GM18507 (cell line): ENCODE measurements at regions not wholly inside any gene's neighbourhood (a gene's known extent, or its start where the extent isn't known, plus 50 kb on each side); places are given as distances from the start of the nearest gene placed in this dataset.
"Not testable (repeated sequence)": the region's sequence is repeated elsewhere in the genome, so short reads cannot be mapped to it uniquely, and the experiment has no call there.

Source experiments
- DNase-seq: peaks from one replicate; pipeline ENCODE4 v3.0.0; 2011; ENCODE audit warnings: low read depth; ENCODE audit not compliant: insufficient read length; ENCODE audit errors: extremely low spot score
- FAIRE-seq: peaks from 2 replicates; lab custom pipeline; 2011; peaks lifted over from hg19 to GRCh38; lab: Jason Lieb, UNC

DNA sequence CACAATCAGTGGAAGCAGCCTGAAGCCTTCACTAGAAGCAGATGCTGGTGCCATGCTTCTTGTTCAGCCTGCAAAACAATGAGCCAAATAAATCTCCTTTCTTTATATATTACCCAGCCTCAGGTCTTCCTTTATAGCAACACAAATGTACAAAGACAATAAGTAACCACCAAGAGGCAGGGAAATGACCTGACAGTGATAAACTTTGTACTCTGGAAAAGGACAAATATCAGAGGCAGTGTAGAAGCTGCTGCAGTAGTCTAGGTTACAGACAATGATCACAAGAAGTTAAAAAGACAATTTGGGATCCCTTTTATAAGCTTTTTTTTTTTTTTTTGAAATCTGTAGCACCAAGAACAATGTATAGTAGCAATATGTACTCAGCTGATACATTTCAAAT is 760.3 kb downstream of the TTLL7 start:
- not testable (repeated sequence) for DNase-seq, FAIRE-seq

DNA sequence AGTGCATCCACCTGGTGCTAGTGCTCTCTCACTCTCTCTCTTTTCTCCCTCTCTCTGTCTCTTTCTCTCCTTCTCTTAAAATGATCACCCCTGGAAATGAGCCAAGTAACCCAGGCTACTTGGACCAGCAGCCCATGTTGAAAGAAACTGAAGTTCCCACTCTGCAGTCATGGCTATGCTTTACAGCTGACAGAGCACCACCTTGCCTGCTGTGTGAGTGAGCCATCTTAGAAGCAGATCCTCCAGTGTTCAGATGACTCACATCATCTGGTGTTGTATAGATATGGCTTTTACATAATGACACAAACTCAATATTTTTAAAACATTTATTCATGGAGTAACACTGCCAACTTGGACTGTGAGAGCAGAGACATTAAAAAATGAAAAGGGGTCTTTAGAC is 779.1 kb downstream of the TTLL7 start:
- not testable (repeated sequence) for FAIRE-seq, DNase-seq

- not testable (repeated sequence) for DNase-seq, FAIRE-seq
Measured at GRCh38 chr1:83218036-83218716, 780.8 kb downstream of the TTLL7 start.

DNA sequence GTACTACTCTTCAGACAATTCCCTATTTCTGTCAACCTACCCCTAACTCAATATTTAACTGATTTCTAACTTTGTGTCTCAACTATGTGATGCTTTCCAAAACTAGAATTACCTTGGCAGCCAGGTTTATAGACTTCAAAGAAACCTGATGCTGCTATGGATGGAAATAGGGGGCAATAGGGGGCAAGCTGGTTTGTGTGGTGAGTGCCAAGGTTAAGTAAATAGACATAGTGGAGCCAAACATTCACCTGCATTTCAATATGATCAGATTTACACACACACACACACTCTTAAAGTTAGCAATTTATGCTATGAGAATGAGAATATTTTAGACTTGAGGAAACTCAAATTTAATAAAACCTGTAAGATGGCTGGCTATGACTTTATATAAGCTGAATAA is 784.6 kb downstream of the TTLL7 start:
- not testable (repeated sequence) for DNase-seq, FAIRE-seq

- not testable (repeated sequence) for DNase-seq, FAIRE-seq
Measured at GRCh38 chr1:83213648-83214047, 785.3 kb downstream of the TTLL7 start.

DNA sequence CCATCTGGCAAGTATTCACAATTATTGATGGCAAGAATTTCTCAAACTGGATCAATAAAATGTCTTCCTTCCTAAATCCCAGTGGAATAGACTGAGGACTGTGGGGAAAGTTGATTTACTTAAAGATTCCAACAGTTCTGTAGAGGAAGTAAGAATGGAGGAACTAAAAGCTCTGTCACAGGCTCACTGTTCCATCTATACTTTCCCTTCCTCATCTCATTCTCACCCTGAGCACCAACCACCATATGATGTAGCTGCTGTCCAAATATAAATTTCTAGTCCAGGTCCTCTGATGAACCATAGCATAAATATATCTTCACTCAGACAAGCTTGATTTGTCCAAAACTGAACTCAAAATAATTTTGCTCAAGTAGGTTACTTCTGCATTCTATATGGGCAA is 786.9 kb downstream of the TTLL7 start:
- FAIRE-seq, result peak; percentile 5
- not testable (repeated sequence) for DNase-seq

GRCh38 chr1:83208540-83208939 is 790.4 kb downstream of the TTLL7 start:
- DNase-seq, FAIRE-seq: not testable (repeated sequence)

DNA sequence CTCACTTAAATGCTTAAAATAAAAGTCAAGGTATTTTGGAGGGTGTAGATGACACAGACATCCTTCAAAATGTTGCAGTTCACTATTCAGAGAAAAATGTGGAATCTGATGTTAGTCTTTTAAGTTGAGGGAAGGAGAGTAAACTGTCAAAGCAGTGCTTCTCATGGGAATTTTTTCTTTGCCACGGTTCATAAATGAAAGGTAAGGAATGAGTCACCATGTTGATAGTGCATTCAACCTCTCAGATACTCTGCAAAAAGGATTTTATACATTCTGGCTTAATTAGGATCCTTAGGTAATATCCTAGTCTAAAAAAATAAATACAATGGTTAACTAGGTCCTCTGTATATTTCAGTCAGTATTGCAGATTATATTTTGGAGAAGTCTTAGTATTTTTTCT is 804.3 kb downstream of the TTLL7 start:
- FAIRE-seq, result not testable (repeated sequence)

DNA sequence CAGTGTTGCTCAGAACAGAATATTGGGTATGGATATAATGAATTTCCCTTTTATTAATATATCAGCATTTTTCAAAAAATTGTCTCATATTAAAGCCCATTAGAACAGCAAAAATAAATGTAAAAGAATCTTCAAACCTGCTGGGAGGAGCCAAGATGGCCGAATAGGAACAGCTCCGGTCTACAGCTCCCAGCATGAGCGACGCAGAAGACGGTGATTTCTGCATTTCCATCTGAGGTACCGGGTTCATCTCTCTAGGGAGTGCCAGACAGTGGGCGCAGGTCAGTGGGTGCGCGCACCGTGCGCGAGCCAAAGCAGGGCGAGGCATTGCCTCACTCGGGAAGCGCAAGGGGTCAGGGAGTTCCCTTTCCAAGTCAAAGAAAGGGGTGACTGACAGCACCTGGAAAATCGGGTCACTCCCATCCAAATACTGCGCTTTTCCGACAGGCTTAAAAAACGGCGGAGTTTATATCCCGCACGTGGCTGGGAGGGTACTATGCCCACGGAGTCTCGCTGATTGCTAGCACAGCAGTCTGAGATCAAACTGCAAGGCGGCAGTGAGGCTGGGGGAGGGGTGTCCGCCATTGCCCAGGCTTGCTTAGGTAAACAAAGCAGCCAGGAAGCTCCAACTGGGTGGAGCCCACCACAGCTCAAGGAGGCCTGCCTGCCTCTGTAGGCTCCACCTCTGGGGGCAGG is 816.8 kb downstream of the TTLL7 start:
- DNase-seq, FAIRE-seq: not testable (repeated sequence)

More for the DNA sequence above, 804.3 kb downstream of the TTLL7 start:
- DNase-seq, result not testable (repeated sequence)

- DNase-seq, result not testable (repeated sequence)
Measured at GRCh38 chr1:83180621-83181020, 818.3 kb downstream of the TTLL7 start.

DNA sequence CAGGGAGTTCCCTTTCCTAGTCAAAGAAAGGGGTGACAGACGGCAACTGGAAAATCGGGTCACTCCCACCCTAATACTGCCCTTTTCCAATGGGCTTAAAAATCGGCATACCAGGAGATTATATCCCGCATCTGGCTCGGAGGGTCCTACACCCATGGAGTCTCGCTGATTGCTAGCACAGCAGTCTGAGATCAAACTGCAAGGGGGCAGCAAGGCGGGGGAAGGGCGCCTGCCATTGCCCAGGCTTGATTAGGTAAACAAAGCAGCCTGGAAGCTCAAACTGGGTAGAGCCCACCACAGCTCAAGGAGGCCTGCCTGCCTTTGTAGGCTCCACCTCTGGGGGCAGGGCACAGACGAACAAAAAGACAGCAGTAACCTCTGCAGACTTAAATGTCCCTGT is 831.3 kb downstream of the TTLL7 start:
- not testable (repeated sequence) for FAIRE-seq, DNase-seq

More at GRCh38 chr1:83180621-83181020, 818.3 kb downstream of the TTLL7 start:
- not testable (repeated sequence) for FAIRE-seq

DNA sequence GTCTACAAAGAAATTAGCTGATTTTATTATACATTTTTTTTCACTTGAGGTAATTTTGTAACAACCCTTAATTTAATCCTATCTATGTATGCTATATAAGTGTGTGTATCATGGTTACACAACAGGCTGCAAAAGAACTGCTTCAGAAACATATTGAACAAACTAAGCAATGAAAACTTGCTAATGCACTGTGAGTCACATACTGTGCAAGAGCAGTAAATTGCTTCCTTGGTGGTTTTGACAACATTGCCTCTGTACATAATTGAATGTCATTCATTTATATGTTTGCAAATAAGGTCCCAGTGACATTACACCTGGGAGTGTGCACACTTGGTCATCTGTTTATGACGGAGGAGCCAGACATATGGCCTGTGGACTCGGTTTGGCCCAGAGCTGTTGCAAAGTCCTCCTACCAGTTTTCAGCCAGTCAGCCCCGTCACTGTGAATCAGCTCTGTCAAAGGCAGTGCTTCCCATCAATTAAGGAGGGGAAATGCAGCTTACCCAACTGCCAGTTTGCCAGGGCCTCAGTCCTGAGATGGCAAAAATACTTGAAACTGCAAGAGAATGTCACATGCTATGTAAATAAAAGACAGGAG is 835.0 kb downstream of the TTLL7 start:
- not testable (repeated sequence) for FAIRE-seq, DNase-seq

- not testable (repeated sequence) for FAIRE-seq, DNase-seq
Measured at GRCh38 chr1:83158924-83159323, 840.0 kb downstream of the TTLL7 start.

- DNase-seq, FAIRE-seq: not testable (repeated sequence)
Measured at GRCh38 chr1:83154306-83154705, 844.6 kb downstream of the TTLL7 start.

DNA sequence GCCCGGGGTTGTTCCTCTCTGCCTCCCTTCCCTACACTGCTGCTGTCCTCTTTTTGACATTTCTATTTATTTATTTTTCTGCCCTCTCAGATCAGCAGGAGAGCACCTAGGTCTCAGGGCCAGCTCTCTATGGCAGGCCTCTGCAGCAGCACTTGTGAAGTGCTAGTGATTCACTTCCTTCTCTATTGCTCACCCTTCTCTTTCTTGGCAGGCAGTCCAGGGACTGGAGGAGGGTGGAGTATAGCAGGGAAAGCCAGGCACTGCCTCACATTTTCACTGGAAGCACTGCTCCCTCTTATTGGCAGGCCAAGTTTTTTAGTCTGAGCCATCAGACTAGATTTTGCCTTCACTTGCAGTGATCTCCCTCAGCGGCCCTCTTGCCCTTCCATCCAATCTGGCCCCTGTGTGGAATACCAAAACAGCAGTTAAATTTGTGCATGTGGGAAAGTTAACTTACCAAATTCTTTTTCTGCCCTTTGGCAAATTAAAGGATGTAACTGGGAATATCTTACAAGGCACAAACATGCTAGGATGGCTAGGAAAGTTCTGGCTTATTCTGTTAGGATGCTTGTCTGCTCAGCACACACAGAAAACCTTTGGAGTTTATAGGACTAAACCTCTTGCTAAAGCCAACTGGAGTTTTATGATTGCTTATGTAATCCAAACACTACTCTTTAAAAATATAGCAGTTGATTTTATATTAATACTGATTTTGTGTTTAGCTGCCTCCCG is 847.6 kb downstream of the TTLL7 start:
- not testable (repeated sequence) for FAIRE-seq, DNase-seq

DNA sequence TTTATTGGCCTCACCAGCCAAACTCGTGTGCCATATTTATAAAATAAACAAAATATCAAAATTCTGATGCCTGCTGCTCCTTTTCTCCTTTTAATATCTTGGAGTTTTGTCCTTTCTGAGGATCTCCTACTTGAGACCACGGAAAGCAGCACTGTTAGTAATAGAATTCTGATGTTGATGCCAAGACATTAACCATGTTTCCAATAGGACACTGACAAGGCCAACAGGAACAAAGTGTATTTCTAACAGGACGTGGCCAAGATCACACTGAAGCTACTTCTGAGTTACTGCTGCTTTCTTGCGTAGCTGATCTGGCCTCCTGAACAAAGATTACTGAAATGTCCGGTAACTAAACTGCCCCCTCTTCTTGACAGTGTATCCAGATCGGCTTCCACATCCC is 848.5 kb downstream of the TTLL7 start:
- not testable (repeated sequence) for FAIRE-seq, DNase-seq

DNA sequence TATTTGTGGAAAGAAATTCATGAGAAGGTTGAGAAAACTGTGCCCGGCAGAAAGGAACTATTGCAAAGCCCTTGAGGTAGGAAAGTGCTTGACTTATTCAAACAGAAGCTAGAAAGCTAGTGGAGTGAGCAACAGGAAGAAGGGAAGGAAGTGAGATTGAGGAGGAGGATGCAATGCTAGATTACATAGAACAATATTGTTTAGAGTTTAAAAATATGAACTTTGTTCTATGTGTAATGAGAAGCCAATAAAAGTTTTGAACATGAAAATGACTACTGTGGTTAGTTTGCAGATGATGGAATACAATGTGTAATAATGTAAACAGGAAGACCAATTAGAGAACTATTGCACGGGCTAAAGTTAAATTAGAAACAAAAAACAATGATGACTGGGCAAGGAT is 853.1 kb downstream of the TTLL7 start:
- not testable (repeated sequence) for DNase-seq

DNA sequence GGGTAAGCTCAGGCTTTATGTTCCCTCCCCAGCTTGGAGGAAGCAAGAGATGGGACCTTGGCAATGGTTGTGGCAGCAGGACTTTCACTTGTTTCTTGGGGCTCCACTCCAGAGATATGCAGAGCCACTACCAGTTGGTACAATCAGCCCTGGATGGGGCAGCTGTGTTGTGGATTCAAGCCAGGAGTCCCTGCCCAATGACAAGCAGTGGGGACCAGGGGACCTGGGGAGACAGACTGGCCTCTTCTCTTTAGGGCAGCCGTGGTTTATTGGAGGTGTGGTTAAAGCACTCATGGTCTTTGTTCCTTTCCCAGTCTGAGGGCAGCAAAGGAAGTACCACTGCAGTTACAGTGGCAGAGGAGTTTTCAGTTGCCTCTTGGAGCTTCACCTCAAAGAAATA is 856.1 kb downstream of the TTLL7 start:
- not testable (repeated sequence) for FAIRE-seq, DNase-seq

More for the DNA sequence above, 853.1 kb downstream of the TTLL7 start:
- not testable (repeated sequence) for FAIRE-seq

DNA sequence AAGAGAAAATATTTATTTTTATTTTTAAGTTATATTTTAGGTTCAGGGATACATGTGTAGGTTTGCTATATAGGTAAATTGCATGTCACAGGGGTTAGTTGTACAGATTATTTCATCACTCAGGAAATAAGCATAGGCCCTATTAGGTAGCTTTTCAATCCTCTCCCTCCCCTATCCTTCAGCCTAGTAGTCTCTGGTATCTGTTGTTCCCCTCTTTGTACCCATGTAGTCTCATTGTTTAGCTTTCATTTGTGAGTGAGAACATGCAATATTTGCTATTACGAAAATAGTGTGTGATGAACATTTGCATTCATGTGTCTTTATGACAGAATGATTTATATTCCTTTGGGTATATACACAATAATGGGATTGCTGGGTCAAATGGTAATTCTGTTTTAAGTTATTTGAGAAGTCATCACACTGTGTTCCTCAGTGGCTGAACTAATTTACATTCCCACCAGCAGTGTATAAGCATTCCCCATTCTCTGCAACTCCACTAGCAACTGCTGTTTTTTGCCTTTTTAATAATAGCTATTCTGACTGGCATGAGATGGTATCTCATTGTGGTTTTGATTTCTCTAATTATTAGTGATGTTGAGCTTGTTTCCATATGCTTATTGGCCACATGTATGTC is 863.3 kb downstream of the TTLL7 start:
- peak; percentile 35 for FAIRE-seq
- not testable (repeated sequence) for DNase-seq
